SK-N-SH (cell line): ENCODE measurements at regions not wholly inside any gene's neighbourhood (a gene's known extent, or its start where the extent isn't known, plus 50 kb on each side); places are given as distances from the start of the nearest gene placed in this dataset.

Experiments
- CTCF ChIP-seq: fragments of 200-600 bp; sonication (generic); IDR thresholded peaks from 2 replicates; pipeline ENCODE4 v1.6.1; 2017; ENCODE audit warnings: antibody characterized with exemption, mild to moderate bottlenecking, moderate library complexity
- YY1 ChIP-seq: IDR thresholded peaks from 2 replicates; pipeline ENCODE4 v1.4.0; 2012; ENCODE audit warnings: low read depth, mild to moderate bottlenecking

- TF ChIP-seq CTCF: no peak
- TF ChIP-seq YY1: no peak
Measured at GRCh38 chr9:107723015-107723414, 233.4 kb upstream of the KLF4 start.
